ENCODE measurements at regions not wholly inside any gene's neighbourhood (a gene's known extent, or its start where the extent isn't known, plus 50 kb on each side); places are given as distances from the start of the nearest gene placed in this dataset.

GRCh38 chr21:27704567-27705166 lies 737.8 kb upstream of the ADAMTS5 start:
- no peak overlapping the region for H3K4me3 ChIP-seq
- H3K27ac ChIP-seq: peak overlapping the region; percentile 35
- intact Hi-C loops (cut with DNase I): loop anchor here (5.0 kb wide), 1 partner anchor 852 kb away; no protein-coding TSS in a partner anchor
- no peak for DNase-seq (ENCODE audit: extremely low spot score in 2 of 2)
- no peaks in the 10 kb centered on the region for H3K4me1 ChIP-seq
- no peaks in the 10 kb centered on the region for H3K9me3 ChIP-seq
- TF ChIP-seq POLR2AphosphoS5 (IDR thresholded peaks at IDR 0.05; ENCODE audit: insufficient read depth in 1 of 2, low read depth in 1 of 2) (peak in 1 of 2 donors; percentile 27), POLR2A (IDR thresholded peaks at IDR 0.05) (no peak)
- no peaks in the 10 kb centered on the region for H3K36me3 ChIP-seq
- H3K27me3 ChIP-seq: no peaks in the 10 kb centered on the region

DNA sequence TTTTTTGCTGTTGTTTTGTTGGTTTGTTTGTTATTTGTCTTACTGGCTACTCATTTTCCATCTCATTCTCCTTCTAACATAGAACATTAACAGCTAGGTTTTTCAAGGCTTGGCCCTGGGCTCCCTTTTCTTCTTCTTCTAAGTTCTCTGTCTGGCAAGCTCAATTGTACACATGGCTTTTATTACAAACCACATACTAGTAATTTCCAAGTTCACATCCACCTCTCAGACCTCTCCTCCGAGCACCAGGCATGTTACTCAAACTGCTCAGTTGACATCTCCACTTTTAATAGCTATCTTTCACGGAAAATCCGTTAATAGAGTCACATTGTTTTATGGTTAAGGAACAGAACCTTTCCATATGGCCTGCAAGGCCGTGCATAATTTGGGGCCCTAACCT lies 736.9 kb upstream of the ADAMTS5 start:
- no peak for DNase-seq (ENCODE audit: extremely low spot score in 2 of 2)
- no peaks in the 10 kb centered on the region for H3K9me3 ChIP-seq
- peak overlapping the region; percentile 35 for H3K27ac ChIP-seq
- intact Hi-C loops (cut with DNase I): loop anchor here (5.0 kb wide), 1 partner anchor 851 kb away; no protein-coding TSS in a partner anchor
- no peaks in the 10 kb centered on the region for H3K27me3 ChIP-seq
- no peak for TF ChIP-seq CTCF (IDR thresholded peaks at IDR 0.05)
- no peak for TF ChIP-seq POLR2A (IDR thresholded peaks at IDR 0.05)
- TF ChIP-seq POLR2AphosphoS5 (IDR thresholded peaks at IDR 0.05; ENCODE audit: insufficient read depth in 1 of 2, low read depth in 1 of 2): no peak
- H3K4me3 ChIP-seq: no peak overlapping the region
- H3K4me1 ChIP-seq: no peaks in the 10 kb centered on the region
- no peaks in the 10 kb centered on the region for H3K36me3 ChIP-seq

DNA sequence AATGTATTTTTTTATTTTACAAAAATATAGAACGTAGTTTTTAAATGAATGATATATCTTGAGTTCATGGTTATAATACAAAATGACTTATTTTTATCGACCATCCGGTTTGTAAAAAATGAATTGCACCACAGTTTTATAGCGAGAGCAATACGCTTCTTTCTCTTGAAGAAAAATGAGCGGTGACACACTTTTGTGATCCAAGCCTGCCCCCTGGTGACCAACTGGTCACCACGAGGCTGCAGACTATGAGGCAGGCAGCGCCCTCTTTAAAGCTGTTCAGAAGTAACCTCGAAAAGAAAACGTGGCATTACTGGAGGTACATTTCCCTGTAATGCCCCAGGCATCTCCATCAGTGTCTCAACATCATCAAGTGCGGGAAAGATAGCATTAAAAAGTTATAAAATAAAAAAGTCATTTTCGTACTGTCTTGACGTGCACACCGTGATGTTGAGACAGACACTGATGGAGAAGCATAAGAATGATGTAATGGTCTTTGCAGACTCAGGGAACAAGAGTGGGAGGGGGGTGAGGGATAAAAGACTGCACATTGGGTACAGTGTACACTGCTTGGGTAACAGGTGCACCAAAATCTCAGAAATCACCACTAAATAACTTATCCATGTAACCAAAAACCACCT lies 734.2 kb upstream of the ADAMTS5 start:
- no peaks in the 10 kb centered on the region for H3K9me3 ChIP-seq
- no peak for DNase-seq (ENCODE audit: extremely low spot score in 2 of 2)
- no peak overlapping the region for H3K27ac ChIP-seq
- H3K4me1 ChIP-seq: no peaks in the 10 kb centered on the region
- no peak overlapping the region for H3K4me3 ChIP-seq
- no peaks in the 10 kb centered on the region for H3K27me3 ChIP-seq
- peak in 1 of 2 donors; percentile 28 for TF ChIP-seq POLR2AphosphoS5 (IDR thresholded peaks at IDR 0.05; ENCODE audit: insufficient read depth in 1 of 2, low read depth in 1 of 2)
- TF ChIP-seq POLR2A (IDR thresholded peaks at IDR 0.05): no peak
- TF ChIP-seq CTCF (IDR thresholded peaks at IDR 0.05): peak; percentile 75 to 89 (median 85)
- intact Hi-C loops (cut with DNase I): loop anchor here (5.0 kb wide), 1 partner anchor 849 kb away; no protein-coding TSS in a partner anchor
- H3K36me3 ChIP-seq: no peaks in the 10 kb centered on the region

DNA sequence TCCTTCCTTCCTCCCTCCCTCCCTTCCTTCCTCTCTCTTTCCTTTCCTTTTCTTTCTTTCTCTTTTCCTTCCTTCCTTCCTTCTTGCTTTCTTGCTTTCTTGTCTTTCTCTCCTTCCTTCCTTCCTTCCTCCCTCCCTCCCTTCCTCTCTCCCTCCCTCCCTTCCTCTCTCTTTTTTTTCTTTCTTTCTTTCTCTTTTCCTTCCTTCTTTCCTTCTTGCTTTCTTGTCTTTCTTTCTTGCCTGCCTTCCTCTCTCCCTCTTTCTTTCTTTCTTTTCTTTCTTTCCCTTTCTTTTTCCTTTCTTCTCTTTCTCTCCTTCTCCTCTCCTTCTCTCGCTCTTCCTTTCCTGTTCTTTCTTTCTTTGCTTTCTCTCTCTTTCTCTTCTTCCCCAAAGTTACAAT lies 728.4 kb upstream of the ADAMTS5 start:
- no peaks in the 10 kb centered on the region for H3K36me3 ChIP-seq
- H3K27me3 ChIP-seq: no peaks in the 10 kb centered on the region
- TF ChIP-seq POLR2A (IDR thresholded peaks at IDR 0.05) (no peak), CTCF (IDR thresholded peaks at IDR 0.05) (no peak), POLR2AphosphoS5 (IDR thresholded peaks at IDR 0.05; ENCODE audit: insufficient read depth in 1 of 2, low read depth in 1 of 2) (no peak)
- intact Hi-C loops (cut with DNase I): no loop called here
- H3K27ac ChIP-seq: no peak overlapping the region
- H3K9me3 ChIP-seq: no peaks in the 10 kb centered on the region
- H3K4me3 ChIP-seq: no peak overlapping the region
- DNase-seq (ENCODE audit: extremely low spot score in 2 of 2): no peak
- no peaks in the 10 kb centered on the region for H3K4me1 ChIP-seq

GRCh38 chr21:27694667-27695066 lies 727.8 kb upstream of the ADAMTS5 start:
- intact Hi-C loops (cut with DNase I): no loop called here
- TF ChIP-seq POLR2AphosphoS5 (IDR thresholded peaks at IDR 0.05; ENCODE audit: insufficient read depth in 1 of 2, low read depth in 1 of 2): no peak
- no peak for TF ChIP-seq CTCF (IDR thresholded peaks at IDR 0.05)
- TF ChIP-seq POLR2A (IDR thresholded peaks at IDR 0.05): no peak
- H3K4me3 ChIP-seq: no peak overlapping the region
- H3K36me3 ChIP-seq: no peaks in the 10 kb centered on the region
- H3K9me3 ChIP-seq: no peaks in the 10 kb centered on the region
- no peak for DNase-seq (ENCODE audit: extremely low spot score in 2 of 2)
- H3K4me1 ChIP-seq: no peaks in the 10 kb centered on the region
- H3K27ac ChIP-seq: no peak overlapping the region
- no peaks in the 10 kb centered on the region for H3K27me3 ChIP-seq

Measured in vagina (tissue), 2 donors.